Loucy (cell line): ENCODE measurements at regions not wholly inside any gene's neighbourhood (a gene's known extent, or its start where the extent isn't known, plus 50 kb on each side); places are given as distances from the start of the nearest gene placed in this dataset.

Source experiments
- H2AFZ ChIP-seq: fragments of 200-600 bp; sonication (generic); 2 replicates; pipeline ENCODE4 v1.6.0; 2016; ENCODE audit warnings: antibody characterized with exemption, mild to moderate bottlenecking, low read length, moderate library complexity
- H3F3A ChIP-seq: fragments of 200-600 bp; 2 replicates; pipeline ENCODE4 v1.6.0; 2016; ENCODE audit warnings: antibody characterized with exemption, low read depth, mild to moderate bottlenecking
- H3K27me3 ChIP-seq: fragments of 200-600 bp; sonication (generic); 2 replicates; pipeline ENCODE4 v1.6.1; 2014; ENCODE audit warnings: low read length, mild to moderate bottlenecking; ENCODE audit not compliant: insufficient read depth, poor library complexity, severe bottlenecking
- H3K36me3 ChIP-seq: fragments of 200-600 bp; sonication (generic); 2 replicates; pipeline ENCODE4 v1.6.1; 2016; ENCODE audit warnings: low read length; ENCODE audit not compliant: insufficient read depth
- H3K4me1 ChIP-seq: fragments of 200-600 bp; sonication (generic); 2 replicates; pipeline ENCODE4 v1.5.1; 2014; ENCODE audit warnings: low read length, mild to moderate bottlenecking; ENCODE audit not compliant: insufficient read depth, poor library complexity, severe bottlenecking
- H3K4me2 ChIP-seq: fragments of 200-600 bp; sonication (generic); 2 replicates; pipeline ENCODE4 v1.6.0; 2014; ENCODE audit warnings: antibody characterized with exemption, low read length, low read depth, mild to moderate bottlenecking; ENCODE audit not compliant: poor library complexity, severe bottlenecking
- H3K4me3 ChIP-seq: fragments of 200-600 bp; sonication (generic); 2 replicates; pipeline ENCODE4 v1.5.1; 2014; ENCODE audit warnings: low read length, mild to moderate bottlenecking, mixed read lengths; ENCODE audit not compliant: poor library complexity, severe bottlenecking
- H3K79me2 ChIP-seq: fragments of 200-600 bp; sonication (generic); 2 replicates; pipeline ENCODE4 v1.6.1; 2014; ENCODE audit warnings: low read length; ENCODE audit not compliant: insufficient read depth
- H3K9ac ChIP-seq: fragments of 200-600 bp; sonication (generic); 2 replicates; pipeline ENCODE4 v1.6.0; 2014; ENCODE audit warnings: mild to moderate bottlenecking, low read depth, low read length, moderate library complexity; ENCODE audit not compliant: poor library complexity, severe bottlenecking
- H3K9me2 ChIP-seq: fragments of 200-600 bp; sonication (generic); replicated peaks from 2 replicates; pipeline ENCODE4 v1.6.1; 2016; ENCODE audit warnings: low read depth, low read length, mixed read lengths
- H3K9me3 ChIP-seq: fragments of 200-600 bp; sonication (generic); 2 replicates; pipeline ENCODE4 v1.6.1; 2014; ENCODE audit warnings: mild to moderate bottlenecking, antibody characterized with exemption, low read length, low read depth; ENCODE audit not compliant: insufficient read depth
- H4K20me1 ChIP-seq: fragments of 200-600 bp; sonication (generic); 2 replicates; pipeline ENCODE4 v1.6.0; 2014; ENCODE audit warnings: antibody characterized with exemption, low read length, mild to moderate bottlenecking; ENCODE audit not compliant: insufficient read depth, poor library complexity, severe bottlenecking
- EZH2phosphoT487 ChIP-seq: fragments of 200-600 bp; IDR thresholded peaks from 2 replicates; pipeline ENCODE4 v1.6.1; 2018; ENCODE audit warnings: antibody characterized with exemption, mild to moderate bottlenecking, moderate library complexity, borderline replicate concordance
- TF ChIP-seq, protein P1 (sequence below): fragments of 200-600 bp; sonication (generic); conservative IDR thresholded peaks from 2 replicates; pipeline ENCODE4 v1.5.1; 2014; ENCODE audit warnings: mild to moderate bottlenecking, antibody characterized with exemption, low read length

DNA sequence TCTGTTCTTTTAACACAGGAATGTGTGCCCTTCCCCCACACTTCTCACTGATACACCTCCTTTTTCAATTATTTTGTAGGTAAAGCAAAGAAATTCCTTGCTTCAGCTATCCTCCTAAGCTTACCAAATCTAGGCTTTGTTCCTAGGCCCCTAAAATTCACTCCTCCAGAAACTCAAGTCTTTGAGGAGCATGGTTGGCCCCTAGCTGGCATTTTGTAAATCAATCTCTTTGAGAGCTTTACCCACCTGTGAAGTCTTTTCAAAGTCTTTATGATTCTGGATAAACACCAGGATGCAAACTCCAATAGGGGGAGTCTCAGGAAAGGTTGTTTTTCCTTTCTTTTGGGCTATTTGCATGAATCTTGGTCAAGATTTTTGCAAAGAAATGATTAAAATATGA lies 82.9 kb upstream of the ZNF644 start:
- no peak overlapping the region for H3K4me2 ChIP-seq
- no peak overlapping the region for H2AFZ ChIP-seq
- no peak overlapping the region for H3K9ac ChIP-seq
- no peaks in the 10 kb centered on the region for H3K9me3 ChIP-seq
- no peaks in the 10 kb centered on the region for H3K36me3 ChIP-seq
- H3K27me3 ChIP-seq = no peaks in the 10 kb centered on the region
- H3K4me3 ChIP-seq = no peak overlapping the region
- no peak for TF ChIP-seq EZH2phosphoT487
- TF ChIP-seq, protein P1, sequence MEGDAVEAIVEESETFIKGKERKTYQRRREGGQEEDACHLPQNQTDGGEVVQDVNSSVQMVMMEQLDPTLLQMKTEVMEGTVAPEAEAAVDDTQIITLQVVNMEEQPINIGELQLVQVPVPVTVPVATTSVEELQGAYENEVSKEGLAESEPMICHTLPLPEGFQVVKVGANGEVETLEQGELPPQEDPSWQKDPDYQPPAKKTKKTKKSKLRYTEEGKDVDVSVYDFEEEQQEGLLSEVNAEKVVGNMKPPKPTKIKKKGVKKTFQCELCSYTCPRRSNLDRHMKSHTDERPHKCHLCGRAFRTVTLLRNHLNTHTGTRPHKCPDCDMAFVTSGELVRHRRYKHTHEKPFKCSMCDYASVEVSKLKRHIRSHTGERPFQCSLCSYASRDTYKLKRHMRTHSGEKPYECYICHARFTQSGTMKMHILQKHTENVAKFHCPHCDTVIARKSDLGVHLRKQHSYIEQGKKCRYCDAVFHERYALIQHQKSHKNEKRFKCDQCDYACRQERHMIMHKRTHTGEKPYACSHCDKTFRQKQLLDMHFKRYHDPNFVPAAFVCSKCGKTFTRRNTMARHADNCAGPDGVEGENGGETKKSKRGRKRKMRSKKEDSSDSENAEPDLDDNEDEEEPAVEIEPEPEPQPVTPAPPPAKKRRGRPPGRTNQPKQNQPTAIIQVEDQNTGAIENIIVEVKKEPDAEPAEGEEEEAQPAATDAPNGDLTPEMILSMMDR = no peak
- no peaks in the 10 kb centered on the region for H4K20me1 ChIP-seq
- no peaks in the 10 kb centered on the region for H3K79me2 ChIP-seq
- peaks cover 3% of the 10 kb centered on the region for H3K4me1 ChIP-seq
- no peaks in the 10 kb centered on the region for H3K9me2 ChIP-seq
- H3F3A ChIP-seq = no peaks in the 10 kb centered on the region

DNA sequence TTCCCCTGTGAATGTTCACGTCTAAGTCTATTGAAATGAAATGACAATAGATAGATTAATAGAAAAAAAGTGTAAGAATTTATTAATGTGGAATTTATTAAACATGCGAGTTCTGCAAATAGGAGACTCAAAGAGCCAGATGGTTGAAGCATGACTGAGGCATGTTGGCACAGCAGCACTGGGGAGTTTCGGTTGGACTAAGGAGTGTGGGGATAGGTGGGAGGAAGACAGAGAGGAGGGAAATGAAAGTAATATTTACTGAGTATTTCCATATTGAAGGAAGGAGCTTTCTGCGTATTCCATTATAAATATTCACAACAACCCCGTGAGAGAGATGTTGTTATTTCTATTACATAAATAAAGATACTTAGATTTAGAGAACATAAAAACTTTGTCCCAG lies 79.5 kb upstream of the ZNF644 start:
- Histone ChIP-seq H3K9me2 (no peaks in the 10 kb centered on the region), H4K20me1 (no peaks in the 10 kb centered on the region), H3K36me3 (no peaks in the 10 kb centered on the region), H3K4me2 (no peak overlapping the region), H3K9ac (no peak overlapping the region), H3K79me2 (no peaks in the 10 kb centered on the region), H3K4me1 (peaks cover 4% of the 10 kb centered on the region), H3K27me3 (no peaks in the 10 kb centered on the region), H3F3A (no peaks in the 10 kb centered on the region), H2AFZ (no peak overlapping the region), H3K4me3 (no peak overlapping the region), H3K9me3 (no peaks in the 10 kb centered on the region)
- TF ChIP-seq, protein P1 = no peak
- no peak for TF ChIP-seq EZH2phosphoT487

DNA sequence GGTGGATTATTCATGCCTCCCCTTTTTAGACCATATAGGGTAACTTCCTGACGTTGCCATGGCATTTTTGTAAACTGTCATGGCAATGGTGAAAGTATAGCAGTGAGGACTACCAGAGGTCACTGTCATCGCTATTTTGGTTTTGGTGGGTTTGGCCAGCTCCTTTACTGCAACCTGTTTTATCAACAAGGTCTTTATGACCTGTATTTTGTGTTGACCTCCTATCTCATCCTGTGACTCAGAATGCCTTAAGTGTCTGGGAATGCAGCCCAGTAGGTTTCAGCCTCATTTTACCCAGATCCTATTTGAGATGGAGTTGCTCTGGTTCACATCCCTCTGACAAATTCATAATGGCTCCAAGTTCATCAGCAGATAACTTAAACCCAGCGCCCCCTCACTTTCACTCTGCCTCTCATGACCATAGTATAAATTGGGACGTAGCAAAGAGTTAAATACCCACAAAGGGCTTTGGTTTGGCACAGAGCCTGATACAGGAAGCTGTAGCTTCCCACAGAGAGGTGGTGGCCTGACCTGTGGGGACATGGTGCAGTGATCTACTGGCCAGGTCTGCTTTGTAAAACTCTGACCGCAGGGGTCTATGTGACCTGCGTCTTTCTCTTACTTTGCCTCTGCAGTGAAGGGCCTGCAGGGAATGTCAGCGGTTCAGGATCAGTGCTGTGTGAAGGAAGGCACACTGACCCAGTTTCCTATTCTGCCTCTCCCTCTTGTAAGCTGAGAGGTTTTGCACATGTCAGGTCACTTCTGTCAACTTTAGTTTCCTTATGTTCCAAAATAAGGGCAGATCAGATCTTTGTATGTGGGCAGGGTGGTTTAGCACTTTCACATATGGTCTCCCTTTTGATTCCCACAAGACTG lies 78.1 kb upstream of the ZNF644 start:
- Histone ChIP-seq H3K4me3 (no peak overlapping the region), H3K27me3 (no peaks in the 10 kb centered on the region), H3K9ac (no peak overlapping the region), H4K20me1 (no peaks in the 10 kb centered on the region), H3K4me1 (peaks cover 4% of the 10 kb centered on the region), H3K36me3 (no peaks in the 10 kb centered on the region), H3K4me2 (peak overlapping the region; percentile 38), H3K9me2 (no peaks in the 10 kb centered on the region), H2AFZ (no peak overlapping the region), H3K79me2 (no peaks in the 10 kb centered on the region), H3F3A (no peaks in the 10 kb centered on the region), H3K9me3 (no peaks in the 10 kb centered on the region)
- TF ChIP-seq, protein P1 = no peak
- no peak for TF ChIP-seq EZH2phosphoT487
